MM.1S (cell line): ENCODE measurements at regions not wholly inside any gene's neighbourhood (a gene's known extent, or its start where the extent isn't known, plus 50 kb on each side); places are given as distances from the start of the nearest gene placed in this dataset.

Experiments
- DNase-seq: peaks from one replicate; pipeline ENCODE4 v3.0.0-alpha.2; 2015
- H2AFZ ChIP-seq: fragments of 300-600 bp; sonication (generic); 2 replicates; pipeline ENCODE4 v1.6.0; 2016; ENCODE audit warnings: antibody characterized with exemption, low read length
- H3F3A ChIP-seq: fragments of 300-600 bp; sonication (generic); 2 replicates; pipeline ENCODE4 v1.6.1; 2016; ENCODE audit warnings: mild to moderate bottlenecking, antibody characterized with exemption, low read length, moderate library complexity, mixed read lengths; ENCODE audit not compliant: insufficient read depth
- H3K27ac ChIP-seq: fragments of 300-600 bp; sonication (generic); 2 replicates; pipeline ENCODE4 v1.5.1; 2016; ENCODE audit warnings: mild to moderate bottlenecking, low read length
- H3K27me3 ChIP-seq: fragments of 300-600 bp; sonication (generic); replicated peaks from 2 replicates; pipeline ENCODE4 v1.6.0; 2016; ENCODE audit warnings: low read length; ENCODE audit not compliant: insufficient read depth
- H3K36me3 ChIP-seq: fragments of 300-600 bp; sonication (generic); replicated peaks from 2 replicates; pipeline ENCODE4 v1.6.1; 2016; ENCODE audit warnings: mild to moderate bottlenecking, low read length, mixed read lengths; ENCODE audit not compliant: insufficient read depth
- H3K4me1 ChIP-seq: fragments of 300-600 bp; sonication (generic); 2 replicates; pipeline ENCODE4 v1.6.1; 2016; ENCODE audit warnings: low read length, mixed read lengths
- H3K4me2 ChIP-seq: fragments of 300-600 bp; sonication (generic); 2 replicates; pipeline ENCODE4 v1.6.0; 2016; ENCODE audit warnings: low read depth, low read length
- H3K4me3 ChIP-seq: fragments of 300-600 bp; sonication (generic); 2 replicates; pipeline ENCODE4 v1.5.1; 2016; ENCODE audit warnings: low read length, mixed read lengths
- H3K79me2 ChIP-seq: fragments of 300-600 bp; sonication (generic); 2 replicates; pipeline ENCODE4 v1.6.1; 2016; ENCODE audit warnings: mixed run types, low read length, mixed read lengths
- H3K9ac ChIP-seq: fragments of 300-600 bp; sonication (generic); 2 replicates; pipeline ENCODE4 v1.6.1; 2016; ENCODE audit warnings: low read length, mixed read lengths
- H3K9me2 ChIP-seq: fragments of 300-600 bp; sonication (generic); replicated peaks from 2 replicates; pipeline ENCODE4 v1.6.1; 2016; ENCODE audit warnings: mild to moderate bottlenecking, low read length, mixed read lengths; ENCODE audit not compliant: insufficient read depth
- H3K9me3 ChIP-seq: fragments of 300-600 bp; sonication (generic); replicated peaks from 2 replicates; pipeline ENCODE4 v1.6.1; 2016; ENCODE audit warnings: mild to moderate bottlenecking, low read length, mixed read lengths; ENCODE audit not compliant: insufficient read depth
- H4K20me1 ChIP-seq: fragments of 300-600 bp; sonication (generic); 2 replicates; pipeline ENCODE4 v1.6.1; 2016; ENCODE audit warnings: mild to moderate bottlenecking, low read length, moderate library complexity, mixed read lengths; ENCODE audit not compliant: insufficient read depth
- EZH2 ChIP-seq: fragments of 300-600 bp; sonication (generic); optimal IDR thresholded peaks from 2 replicates; pipeline ENCODE3; 2017; ENCODE audit warnings: low read depth, mild to moderate bottlenecking, antibody characterized with exemption, low read length, mixed read lengths
- EZH2phosphoT487 ChIP-seq: fragments of 300-600 bp; sonication (generic); IDR thresholded peaks from 2 replicates; pipeline ENCODE4 v1.6.1; 2018; ENCODE audit warnings: antibody characterized with exemption, low read length
- TF ChIP-seq, protein P1 (sequence below): fragments of 300-600 bp; sonication (generic); IDR thresholded peaks from 2 replicates; pipeline ENCODE4 v1.5.1; 2016; ENCODE audit warnings: antibody characterized with exemption, low read length, mixed read lengths

DNA sequence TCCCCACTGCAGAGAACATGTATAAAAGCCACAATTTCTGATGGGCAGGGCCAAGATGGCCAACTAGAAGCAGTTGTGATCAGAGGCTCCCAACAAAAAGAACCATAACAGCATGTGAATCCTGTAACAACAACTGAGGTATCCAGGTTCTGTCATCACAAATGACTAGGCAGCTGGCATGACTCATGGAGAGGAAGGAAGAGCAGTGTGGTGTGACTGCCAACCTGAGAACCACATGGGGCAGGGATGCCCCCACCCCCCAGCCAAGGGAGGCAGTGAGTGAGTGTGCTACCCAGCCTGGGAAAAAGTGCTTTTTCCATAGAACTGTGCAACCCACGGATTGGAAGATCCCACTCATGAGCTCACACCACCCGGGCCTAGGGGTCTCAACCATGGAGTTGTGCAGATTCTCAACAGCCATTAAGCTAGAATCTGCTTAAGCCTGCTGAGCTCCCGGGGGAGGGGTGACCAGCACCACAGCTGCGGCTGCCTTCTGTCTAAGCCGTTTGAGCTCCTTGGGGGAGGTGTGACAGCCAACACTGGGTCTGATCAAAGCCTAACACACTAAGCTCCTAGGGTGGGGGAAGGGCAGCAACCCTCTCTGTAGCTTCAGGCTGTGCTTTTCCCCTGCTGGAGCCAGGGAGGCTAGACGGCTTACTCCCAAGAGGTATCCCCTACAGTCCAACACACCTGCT, 80.1 kb upstream of the DMAC1 start:
- TF ChIP-seq, protein P1, sequence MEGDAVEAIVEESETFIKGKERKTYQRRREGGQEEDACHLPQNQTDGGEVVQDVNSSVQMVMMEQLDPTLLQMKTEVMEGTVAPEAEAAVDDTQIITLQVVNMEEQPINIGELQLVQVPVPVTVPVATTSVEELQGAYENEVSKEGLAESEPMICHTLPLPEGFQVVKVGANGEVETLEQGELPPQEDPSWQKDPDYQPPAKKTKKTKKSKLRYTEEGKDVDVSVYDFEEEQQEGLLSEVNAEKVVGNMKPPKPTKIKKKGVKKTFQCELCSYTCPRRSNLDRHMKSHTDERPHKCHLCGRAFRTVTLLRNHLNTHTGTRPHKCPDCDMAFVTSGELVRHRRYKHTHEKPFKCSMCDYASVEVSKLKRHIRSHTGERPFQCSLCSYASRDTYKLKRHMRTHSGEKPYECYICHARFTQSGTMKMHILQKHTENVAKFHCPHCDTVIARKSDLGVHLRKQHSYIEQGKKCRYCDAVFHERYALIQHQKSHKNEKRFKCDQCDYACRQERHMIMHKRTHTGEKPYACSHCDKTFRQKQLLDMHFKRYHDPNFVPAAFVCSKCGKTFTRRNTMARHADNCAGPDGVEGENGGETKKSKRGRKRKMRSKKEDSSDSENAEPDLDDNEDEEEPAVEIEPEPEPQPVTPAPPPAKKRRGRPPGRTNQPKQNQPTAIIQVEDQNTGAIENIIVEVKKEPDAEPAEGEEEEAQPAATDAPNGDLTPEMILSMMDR = no peak
- TF ChIP-seq EZH2 (no peak), EZH2phosphoT487 (no peak)
- Histone ChIP-seq H3K36me3 (no peaks in the 10 kb centered on the region), H3K27me3 (no peaks in the 10 kb centered on the region), H3F3A (no peaks in the 10 kb centered on the region), H4K20me1 (no peaks in the 10 kb centered on the region), H3K9me2 (no peaks in the 10 kb centered on the region), H3K27ac (no peak overlapping the region), H3K79me2 (no peaks in the 10 kb centered on the region), H3K4me3 (no peak overlapping the region), H3K4me1 (no peaks in the 10 kb centered on the region), H3K9ac (no peak overlapping the region), H3K9me3 (no peaks in the 10 kb centered on the region), H2AFZ (no peak overlapping the region), H3K4me2 (no peak overlapping the region)
- no peak for DNase-seq

DNA sequence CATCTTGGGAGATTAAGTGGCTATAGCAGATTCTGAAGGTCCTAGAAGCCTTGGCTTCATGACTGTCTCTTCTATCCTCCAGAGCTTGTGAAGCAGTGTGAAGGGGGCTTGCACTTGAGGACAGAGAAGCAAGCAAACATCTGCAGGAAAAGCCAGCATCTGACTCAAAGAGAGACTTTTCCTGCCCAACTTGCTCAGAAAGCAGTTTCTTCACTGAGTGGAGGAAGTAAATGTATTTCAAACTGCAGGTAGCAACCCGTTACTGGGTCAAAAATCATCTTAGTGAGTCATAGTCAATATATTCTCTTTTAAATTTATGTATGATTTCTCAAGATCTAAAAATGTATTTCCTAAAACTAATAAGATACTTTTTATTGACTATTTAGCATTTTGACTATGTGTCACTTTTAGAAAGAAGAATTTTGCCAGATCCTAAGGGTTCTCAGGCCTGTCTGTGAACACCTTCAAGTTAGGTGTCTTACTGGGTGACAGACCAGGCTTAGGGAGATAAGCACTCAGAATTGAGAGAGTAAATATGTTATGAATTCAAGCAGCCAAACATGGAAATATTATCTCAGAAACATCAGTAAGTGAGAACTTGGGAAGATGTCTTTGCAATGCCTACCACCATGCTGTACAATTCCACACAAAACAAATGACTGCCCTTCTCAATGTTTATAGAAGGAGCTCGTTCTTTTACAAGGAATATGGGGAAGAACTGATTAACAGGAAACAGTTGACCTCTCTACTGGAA, 72.6 kb upstream of the DMAC1 start:
- Histone ChIP-seq H3K9ac (no peak overlapping the region), H3F3A (no peaks in the 10 kb centered on the region), H3K27me3 (no peaks in the 10 kb centered on the region), H3K4me3 (no peak overlapping the region), H3K4me1 (no peaks in the 10 kb centered on the region; the same call in 1 of the 2 replicates), H3K9me2 (no peaks in the 10 kb centered on the region), H3K36me3 (no peaks in the 10 kb centered on the region), H3K27ac (no peak overlapping the region), H4K20me1 (no peaks in the 10 kb centered on the region), H3K4me2 (no peak overlapping the region), H2AFZ (no peak overlapping the region), H3K9me3 (no peaks in the 10 kb centered on the region), H3K79me2 (no peaks in the 10 kb centered on the region)
- DNase-seq = no peak
- TF ChIP-seq EZH2 (no peak), EZH2phosphoT487 (no peak)
- TF ChIP-seq, protein P1 = no peak

DNA sequence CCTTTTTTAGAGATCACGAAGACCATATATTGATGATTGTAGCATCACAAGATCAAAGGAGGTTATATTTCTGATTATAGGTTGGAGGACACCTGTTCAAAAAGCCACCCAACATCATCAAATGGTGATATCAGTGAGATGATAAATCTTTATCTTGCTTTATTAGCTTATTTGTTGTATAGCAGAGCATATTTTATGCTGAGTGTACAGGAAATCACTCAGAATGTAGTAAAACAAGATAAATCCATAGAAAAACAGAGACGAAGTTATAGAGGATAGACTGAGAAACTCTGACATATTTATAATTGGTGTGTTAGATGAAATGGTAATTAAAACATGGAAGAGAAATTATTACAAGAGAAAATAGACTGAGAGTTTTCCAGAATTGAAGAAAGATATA, 69.8 kb upstream of the DMAC1 start:
- Histone ChIP-seq H3K4me2 (no peak overlapping the region), H3K4me1 (no peaks in the 10 kb centered on the region; the same call in 1 of the 2 replicates), H3K9me3 (no peaks in the 10 kb centered on the region), H3K27ac (no peak overlapping the region), H4K20me1 (no peaks in the 10 kb centered on the region), H3K9ac (no peak overlapping the region), H3F3A (no peaks in the 10 kb centered on the region), H2AFZ (no peak overlapping the region), H3K36me3 (no peaks in the 10 kb centered on the region), H3K79me2 (no peaks in the 10 kb centered on the region), H3K4me3 (no peak overlapping the region), H3K27me3 (no peaks in the 10 kb centered on the region), H3K9me2 (no peaks in the 10 kb centered on the region)
- DNase-seq = no peak
- no peak for TF ChIP-seq EZH2phosphoT487
- TF ChIP-seq, protein P1 = no peak
- no peak for TF ChIP-seq EZH2
